T-cell (primary cell): ENCODE measurements at regions not wholly inside any gene's neighbourhood (a gene's known extent, or its start where the extent isn't known, plus 50 kb on each side); places are given as distances from the start of the nearest gene placed in this dataset.

Experiments
- ATAC-seq, 4 experiments: fragments of 200-7000 bp in 3 of 4; fragments of 150-1000 bp in 1 of 4; cut with Tn5 transposase; replicated peaks in 1 of 4; 1 replicate in 3 of 4; 2 replicates in 1 of 4; pipeline ENCODE4 v1.10.0; 2021; ENCODE audit warnings: moderate library complexity in 3 of 4, mild to moderate bottlenecking in 2 of 4, moderate number of reproducible peaks in 1 of 4
- CTCF ChIA-PET, 2 donors: fragments of 300-600 bp; sonication (Branson Sonifier 250); formaldehyde crosslinking; loops; one replicate each; lab custom pipeline; 2022; ENCODE audit warnings: antibody characterized with exemption in 2 of 2; lab: Charles Lee
- POLR2A ChIA-PET, 2 donors: fragments of 300-600 bp; sonication (Branson Sonifier 250); formaldehyde crosslinking; loops; one replicate each; lab custom pipeline; 2022; ENCODE audit warnings: antibody characterized with exemption in 2 of 2; lab: Charles Lee
- DNase-seq, 35 experiments: peaks; one replicate each; pipeline versions ENCODE4 v3.0.0 to v3.0.0-alpha.2; 2013 to 2023
- H3K27ac ChIP-seq: one replicate; pipeline ENCODE4 v1.5.1; 2013; ENCODE audit warnings: low read length
- H3K27me3 ChIP-seq, 2 experiments: replicated peaks in 1 of 2; 1 replicate in 1 of 2; 2 replicates in 1 of 2; pipeline versions ENCODE4 v1.6.1 to v1.7.0; 2013; ENCODE audit warnings: low read length in 1 of 2, mixed read lengths in 1 of 2; ENCODE audit not compliant: control insufficient read depth in 2 of 2, insufficient read depth in 2 of 2; ENCODE audit errors: extremely low read depth in 1 of 2
- H3K36me3 ChIP-seq, 2 donors: 1 replicate in 1 of 2; 2 replicates in 1 of 2; pipeline versions ENCODE4 v1.6.1 to v1.7.0; 2013; ENCODE audit warnings: low read length in 1 of 2; ENCODE audit not compliant: control insufficient read depth in 2 of 2, insufficient read depth in 1 of 2; ENCODE audit errors: extremely low read depth in 1 of 2
- H3K4me1 ChIP-seq, 2 experiments: 1 replicate in 1 of 2; 2 replicates in 1 of 2; pipeline versions ENCODE4 v1.6.1 to v1.7.0; 2013; ENCODE audit warnings: low read length in 2 of 2, mixed read lengths in 1 of 2; ENCODE audit not compliant: insufficient read depth in 2 of 2, control insufficient read depth in 1 of 2; ENCODE audit errors: extremely low read depth in 1 of 2
- H3K4me3 ChIP-seq, 2 donors: 1 replicate in 1 of 2; 2 replicates in 1 of 2; pipeline versions ENCODE4 v1.5.1 to v1.7.0; 2013; ENCODE audit warnings: mild to moderate bottlenecking in 2 of 2, low read length in 1 of 2, moderate library complexity in 1 of 2; ENCODE audit not compliant: control insufficient read depth in 1 of 2; ENCODE audit errors: extremely low read depth in 1 of 2
- H3K9me3 ChIP-seq: 2 replicates; pipeline ENCODE4 v1.7.0; 2013
- H3K27ac Mint-ChIP-seq, 2 donors: one replicate each; pipeline ENCODE4 v1.8.0; 2020 to 2021; ENCODE audit warnings: mild to moderate bottlenecking in 2 of 2, mixed read lengths in 2 of 2
- H3K27me3 Mint-ChIP-seq, 2 donors: one replicate each; pipeline ENCODE4 v1.8.0; 2021 to 2022; ENCODE audit warnings: mixed read lengths in 2 of 2
- H3K36me3 Mint-ChIP-seq: one replicate; pipeline ENCODE4 v1.8.0; 2021; ENCODE audit warnings: mixed read lengths
- H3K4me1 Mint-ChIP-seq, 3 donors: one replicate each; pipeline ENCODE4 v1.8.0; 2020 to 2022; ENCODE audit warnings: mixed read lengths in 3 of 3, mild to moderate bottlenecking in 1 of 3
- H3K4me3 Mint-ChIP-seq, 3 donors: one replicate each; pipeline ENCODE4 v1.8.0; 2020 to 2022; ENCODE audit warnings: mild to moderate bottlenecking in 3 of 3, mixed read lengths in 3 of 3, moderate library complexity in 3 of 3
- H3K9me3 Mint-ChIP-seq, 3 donors: one replicate each; pipeline ENCODE4 v1.8.0; 2020 to 2022; ENCODE audit warnings: mixed read lengths in 3 of 3
- WGBS: methylation state at CpG from one replicate; pipeline ENCODE4 v1.1.5; 2013; ENCODE audit warnings: missing lambda C conversion rate; ENCODE audit not compliant: insufficient coverage; 5-methylcytosine and 5-hydroxymethylcytosine counted together

DNA sequence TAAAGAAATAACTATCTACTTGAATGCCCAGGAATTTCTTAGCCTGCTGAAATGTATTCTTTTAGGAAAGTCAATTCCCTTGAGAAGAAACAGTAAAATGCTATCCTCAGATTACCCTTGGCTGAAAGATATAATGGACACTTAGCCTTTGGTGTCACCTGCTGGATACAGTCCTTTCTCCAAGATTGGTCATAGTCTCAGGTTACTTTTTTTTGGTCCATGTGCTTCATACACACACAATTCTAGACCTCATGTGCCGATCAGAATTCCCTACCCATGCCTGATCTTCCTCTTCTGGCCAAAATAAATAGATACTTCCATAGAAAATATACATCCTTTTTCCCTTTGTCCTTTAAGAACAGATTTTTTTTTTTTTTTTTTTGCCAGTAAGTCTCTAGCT, 218.9 kb upstream of the PHYHIPL start:
- 88% methylated on average over 1 of the region's 1 CpG for WGBS
- H3K27me3 ChIP-seq, result no peaks in the 10 kb centered on the region
- no peaks in the 10 kb centered on the region for H3K9me3 Mint-ChIP-seq
- ATAC-seq, result no peak
- no peaks in the 10 kb centered on the region for H3K4me1 Mint-ChIP-seq
- H3K27me3 Mint-ChIP-seq, result no peaks in the 10 kb centered on the region
- no peaks in the 10 kb centered on the region for H3K36me3 ChIP-seq
- H3K4me3 ChIP-seq, result no peak overlapping the region
- H3K4me1 ChIP-seq, result no peaks in the 10 kb centered on the region
- DNase-seq, result no peak
- no peaks in the 10 kb centered on the region for H3K36me3 Mint-ChIP-seq
- ChIA-PET POLR2A (no interaction called here), CTCF (no interaction called here)
- no peaks in the 10 kb centered on the region for H3K9me3 ChIP-seq
- H3K27ac ChIP-seq, result no peak overlapping the region
- no peak overlapping the region for H3K27ac Mint-ChIP-seq
- H3K4me3 Mint-ChIP-seq, result no peak overlapping the region

DNA sequence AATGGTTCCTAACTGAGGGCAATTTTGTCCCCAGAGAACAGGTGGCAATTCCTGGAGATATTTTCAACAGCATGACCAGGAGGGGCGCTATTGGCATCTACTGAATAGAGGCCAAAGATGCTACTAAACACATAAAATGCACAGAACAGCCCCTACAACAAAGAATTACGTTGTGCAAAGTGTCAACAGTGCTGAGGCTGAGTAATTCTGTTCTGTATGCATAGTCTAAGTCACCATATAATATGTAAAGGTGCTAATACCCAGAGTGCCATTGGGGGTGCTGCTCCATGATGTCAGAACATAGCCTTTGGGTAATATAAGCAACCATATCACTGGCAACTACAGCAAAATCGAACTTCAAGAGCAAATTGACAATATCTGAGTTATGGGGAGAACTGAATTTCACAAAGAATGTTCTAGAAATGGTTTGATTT, 213.3 kb upstream of the PHYHIPL start:
- DNase-seq (no peak), ATAC-seq (no peak)
- no peaks in the 10 kb centered on the region for H3K36me3 Mint-ChIP-seq
- no peak overlapping the region for H3K27ac ChIP-seq
- ChIA-PET POLR2A (no interaction called here), CTCF (no interaction called here)
- H3K4me3 ChIP-seq, result no peak overlapping the region
- no peaks in the 10 kb centered on the region for H3K9me3 ChIP-seq
- peaks cover 5% of the 10 kb centered on the region in 2 donors for H3K27me3 Mint-ChIP-seq
- no peaks in the 10 kb centered on the region for H3K9me3 Mint-ChIP-seq
- H3K36me3 ChIP-seq, result no peaks in the 10 kb centered on the region
- H3K27ac Mint-ChIP-seq, result no peak overlapping the region
- no peaks in the 10 kb centered on the region for H3K4me1 ChIP-seq
- H3K27me3 ChIP-seq, result peaks cover 4 to 5% of the 10 kb centered on the region in 2 experiments
- no peaks in the 10 kb centered on the region for H3K4me1 Mint-ChIP-seq
- H3K4me3 Mint-ChIP-seq, result no peak overlapping the region
- no CpG with 5 or more reads among the region's 3 CpGs for WGBS

DNA sequence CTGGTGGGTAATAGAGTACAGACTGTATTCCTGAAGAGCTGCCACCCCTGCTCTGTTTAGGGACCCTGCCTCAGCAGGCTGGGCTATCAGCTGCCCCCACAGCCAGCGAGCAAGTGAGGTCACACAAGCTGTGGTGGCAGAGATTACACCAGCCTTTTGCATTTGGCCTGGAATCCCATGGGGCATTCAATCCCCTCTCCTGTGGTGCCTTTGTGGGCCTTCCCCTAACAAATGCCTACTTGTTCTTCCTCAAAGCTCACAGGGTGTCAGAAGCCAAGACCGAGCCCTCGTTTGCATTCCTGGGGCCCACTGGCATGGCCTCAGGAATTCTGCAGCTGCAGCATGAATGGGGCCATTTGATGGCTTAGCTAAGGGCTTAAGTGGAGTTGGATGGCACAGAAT, 212.7 kb upstream of the PHYHIPL start:
- Histone ChIP-seq H3K27me3 (peaks cover 5 to 6% of the 10 kb centered on the region in 2 experiments), H3K27ac (no peak overlapping the region), H3K4me1 (no peaks in the 10 kb centered on the region), H3K4me3 (no peak overlapping the region), H3K36me3 (no peaks in the 10 kb centered on the region), H3K9me3 (no peaks in the 10 kb centered on the region)
- no peaks in the 10 kb centered on the region for H3K9me3 Mint-ChIP-seq
- WGBS, result 29% methylated on average over 1 of the region's 3 CpGs
- ATAC-seq (no peak), DNase-seq (no peak)
- no peak overlapping the region for H3K4me3 Mint-ChIP-seq
- H3K27me3 Mint-ChIP-seq, result peaks cover 9 to 10% of the 10 kb centered on the region in 2 donors
- no peaks in the 10 kb centered on the region for H3K4me1 Mint-ChIP-seq
- ChIA-PET POLR2A (no interaction called here), CTCF (no interaction called here)
- H3K27ac Mint-ChIP-seq, result no peak overlapping the region
- H3K36me3 Mint-ChIP-seq, result no peaks in the 10 kb centered on the region

DNA sequence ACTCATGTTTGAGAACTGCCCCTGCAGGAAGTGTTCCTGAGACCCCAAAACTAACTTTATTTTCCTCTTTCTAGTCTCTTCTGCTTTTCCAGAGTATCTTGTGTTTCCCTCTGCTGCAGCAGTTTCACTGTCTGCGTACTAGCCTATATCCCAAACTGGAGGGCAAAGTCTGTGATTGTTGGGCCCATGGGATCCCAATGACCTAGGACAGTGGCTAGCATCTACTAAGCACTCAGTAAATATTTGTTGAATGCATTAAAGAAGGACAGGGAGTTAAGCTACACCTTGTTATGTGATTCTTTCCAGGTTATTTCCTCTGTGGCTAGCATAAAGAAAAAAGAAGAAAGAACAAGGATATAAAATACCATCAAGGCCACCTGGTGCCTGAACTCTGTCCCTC, 210.6 kb upstream of the PHYHIPL start:
- Histone ChIP-seq H3K9me3 (no peaks in the 10 kb centered on the region), H3K4me1 (no peaks in the 10 kb centered on the region), H3K4me3 (no peak overlapping the region), H3K27me3 (peaks cover 5 to 8% of the 10 kb centered on the region in 2 experiments), H3K27ac (no peak overlapping the region), H3K36me3 (no peaks in the 10 kb centered on the region)
- H3K36me3 Mint-ChIP-seq, result no peaks in the 10 kb centered on the region
- WGBS, result no CpG with 5 or more reads among the region's 1 CpG
- no peak overlapping the region for H3K4me3 Mint-ChIP-seq
- H3K9me3 Mint-ChIP-seq, result no peaks in the 10 kb centered on the region
- ChIA-PET POLR2A (no interaction called here), CTCF (no interaction called here)
- no peak for ATAC-seq
- DNase-seq, result no peak
- H3K27me3 Mint-ChIP-seq, result peaks cover 10 to 11% of the 10 kb centered on the region in 2 donors
- H3K4me1 Mint-ChIP-seq, result no peaks in the 10 kb centered on the region
- no peak overlapping the region for H3K27ac Mint-ChIP-seq

DNA sequence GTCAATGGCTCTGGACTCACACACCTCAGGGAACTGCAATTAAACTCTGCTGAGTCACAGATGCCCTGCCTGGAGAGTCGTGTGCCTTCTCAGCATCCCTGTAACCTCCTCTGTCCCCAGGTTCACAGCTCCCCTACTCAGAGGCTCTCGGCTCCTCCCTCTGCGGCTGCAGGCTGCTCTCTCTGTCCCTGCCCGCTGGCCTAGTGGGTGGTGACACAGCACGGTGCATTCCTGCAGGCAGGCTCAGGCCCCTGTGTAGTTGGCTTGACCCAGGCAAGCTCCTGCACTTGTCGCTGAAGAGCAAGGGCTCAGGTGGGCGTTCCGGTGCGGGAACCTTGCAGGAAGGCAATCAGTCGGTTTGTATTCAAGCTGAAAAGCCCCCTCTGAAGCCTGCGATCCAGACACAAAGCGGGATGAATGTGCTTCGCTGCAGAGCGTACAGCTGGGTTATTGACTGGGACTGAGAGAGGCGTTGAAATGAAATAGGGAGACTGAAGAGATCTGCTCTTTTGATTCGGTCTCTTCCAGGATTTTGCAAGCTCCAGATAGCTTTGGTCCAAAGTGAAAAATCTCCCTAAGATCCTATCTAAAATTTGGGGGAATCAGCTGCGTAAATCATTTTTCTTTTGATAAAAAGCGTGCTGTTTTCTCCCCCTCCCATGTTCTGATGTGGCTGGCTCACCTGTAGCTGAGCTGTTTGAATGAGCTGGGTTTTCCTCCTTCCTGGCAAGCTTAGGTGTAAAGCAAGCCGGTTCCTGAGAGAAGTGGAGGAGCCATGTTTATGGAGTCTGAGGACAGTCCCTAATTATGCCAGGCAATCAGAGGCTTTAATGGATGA, 208.7 kb upstream of the PHYHIPL start:
- ChIA-PET CTCF (interaction anchor here in 1 of 2 donors (0.6 kb wide), 1 partner anchor 38 kb away, joined by 3 read pairs; no protein-coding TSS in a partner anchor), POLR2A (no interaction called here)
- Histone ChIP-seq H3K27ac (no peak overlapping the region), H3K36me3 (no peaks in the 10 kb centered on the region), H3K4me1 (no peaks in the 10 kb centered on the region), H3K9me3 (no peaks in the 10 kb centered on the region), H3K4me3 (no peak overlapping the region), H3K27me3 (peaks cover 5 to 8% of the 10 kb centered on the region in 2 experiments)
- no peaks in the 10 kb centered on the region for H3K9me3 Mint-ChIP-seq
- no peak overlapping the region for H3K4me3 Mint-ChIP-seq
- DNase-seq, result no peak
- H3K4me1 Mint-ChIP-seq, result no peaks in the 10 kb centered on the region
- no peak overlapping the region for H3K27ac Mint-ChIP-seq
- ATAC-seq, result no peak
- 11% methylated on average over 13 of the region's 19 CpGs for WGBS
- H3K27me3 Mint-ChIP-seq, result peaks cover 10 to 11% of the 10 kb centered on the region in 2 donors
- H3K36me3 Mint-ChIP-seq, result no peaks in the 10 kb centered on the region

DNA sequence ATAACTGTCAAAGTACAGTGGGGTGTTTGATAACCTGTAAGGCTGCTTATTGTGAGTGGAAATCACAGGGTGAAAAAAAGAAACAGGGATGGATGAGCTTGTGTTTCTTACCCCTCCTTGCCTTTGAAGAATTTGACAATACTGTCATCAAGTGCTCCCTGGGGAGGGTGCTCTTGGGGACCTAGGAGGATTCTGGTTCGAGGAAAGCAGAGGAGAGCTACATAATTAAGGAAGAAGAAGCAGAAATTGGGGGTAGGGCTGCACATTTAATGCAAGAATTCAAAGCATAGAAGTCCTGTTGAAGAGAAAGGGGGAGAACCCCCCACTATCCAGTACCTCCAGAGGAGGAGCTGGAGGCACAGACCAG, 208.1 kb upstream of the PHYHIPL start:
- Histone ChIP-seq H3K4me3 (no peak overlapping the region), H3K36me3 (no peaks in the 10 kb centered on the region), H3K27ac (no peak overlapping the region), H3K4me1 (no peaks in the 10 kb centered on the region), H3K9me3 (no peaks in the 10 kb centered on the region), H3K27me3 (peaks cover 5 to 8% of the 10 kb centered on the region in 2 experiments)
- Mint-ChIP-seq H3K36me3 (no peaks in the 10 kb centered on the region), H3K9me3 (no peaks in the 10 kb centered on the region), H3K27me3 (peaks cover 10 to 11% of the 10 kb centered on the region in 2 donors), H3K4me3 (no peak overlapping the region), H3K4me1 (no peaks in the 10 kb centered on the region), H3K27ac (no peak overlapping the region)
- ATAC-seq, result no peak
- WGBS, result no CpG with 5 or more reads among the region's 1 CpG
- DNase-seq, result no peak
- ChIA-PET CTCF (no interaction called here), POLR2A (no interaction called here)
